Peyer's patch (tissue), 4 donors: ENCODE measurements at regions not wholly inside any gene's neighbourhood (a gene's known extent, or its start where the extent isn't known, plus 50 kb on each side); places are given as distances from the start of the nearest gene placed in this dataset.

Experiments used
- DNase-seq, 3 donors: peaks; one replicate each; pipeline ENCODE4 v3.0.0-alpha.2; 2017 to 2019
- H3K27ac ChIP-seq, 4 donors: fragments of 200-600 bp; sonication (generic); one replicate each; pipeline ENCODE4 v1.5.1; 2016 to 2019
- H3K27me3 ChIP-seq, 2 donors: fragments of 200-600 bp; sonication (generic); one replicate each; pipeline ENCODE4 v1.5.1; 2019
- H3K36me3 ChIP-seq, 3 donors: fragments of 200-600 bp; sonication (generic); one replicate each; pipeline ENCODE4 v1.5.1; 2016 to 2019
- H3K4me1 ChIP-seq, 4 donors: fragments of 200-600 bp; sonication (generic); one replicate each; pipeline ENCODE4 v1.5.1; 2016 to 2019
- H3K4me3 ChIP-seq, 4 donors: fragments of 200-600 bp; sonication (generic); 1 replicate in 3 of 4; 2 replicates in 1 of 4; pipeline ENCODE4 v1.5.1; 2016 to 2019; ENCODE audit warnings: mild to moderate bottlenecking in 1 of 4
- H3K9me3 ChIP-seq, 4 donors: fragments of 200-600 bp; sonication (generic); one replicate each; pipeline ENCODE4 v1.5.1; 2016 to 2019; ENCODE audit warnings: mild to moderate bottlenecking in 1 of 4
- POLR2A ChIP-seq, 2 donors: fragments of 450-650 bp; IDR thresholded peaks; one replicate each; pipeline ENCODE4 v1.5.1; 2017; ENCODE audit warnings: antibody characterized with exemption in 2 of 2, mild to moderate bottlenecking in 2 of 2, moderate library complexity in 2 of 2
- TF ChIP-seq, protein P1 (sequence below), 6 experiments: fragments of 450-650 bp in 4 of 6; fragments of 200-600 bp in 2 of 6; sonication (generic) in 1 of 6; IDR thresholded peaks; one replicate each; pipeline ENCODE4 v1.5.1; 2017 to 2019; ENCODE audit warnings: antibody characterized with exemption in 6 of 6, mild to moderate bottlenecking in 3 of 6, moderate library complexity in 1 of 6

DNA sequence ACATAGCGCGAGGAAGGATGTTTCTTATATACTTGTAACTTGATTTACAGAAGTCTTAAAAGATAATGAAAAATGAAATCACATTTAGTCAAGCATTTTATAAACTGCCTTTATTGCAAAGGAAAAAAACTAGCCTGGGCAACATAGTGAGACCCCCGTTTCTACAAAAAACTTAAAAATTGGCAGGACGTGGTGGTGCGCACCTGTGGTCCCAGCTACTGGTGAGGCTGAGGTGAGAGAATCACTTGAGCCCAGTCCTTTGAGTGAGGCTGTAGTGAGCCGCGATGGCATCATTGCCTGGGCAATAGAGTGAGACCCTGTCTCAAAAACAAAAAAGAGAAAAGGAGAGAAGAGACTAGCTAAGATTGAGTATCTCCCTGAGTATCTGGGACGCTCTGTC lies 145.2 kb upstream of the CIBAR2 start:
- H3K4me1 ChIP-seq, result no peaks in the 10 kb centered on the region
- H3K36me3 ChIP-seq, result no peaks in the 10 kb centered on the region
- TF ChIP-seq, protein P1, sequence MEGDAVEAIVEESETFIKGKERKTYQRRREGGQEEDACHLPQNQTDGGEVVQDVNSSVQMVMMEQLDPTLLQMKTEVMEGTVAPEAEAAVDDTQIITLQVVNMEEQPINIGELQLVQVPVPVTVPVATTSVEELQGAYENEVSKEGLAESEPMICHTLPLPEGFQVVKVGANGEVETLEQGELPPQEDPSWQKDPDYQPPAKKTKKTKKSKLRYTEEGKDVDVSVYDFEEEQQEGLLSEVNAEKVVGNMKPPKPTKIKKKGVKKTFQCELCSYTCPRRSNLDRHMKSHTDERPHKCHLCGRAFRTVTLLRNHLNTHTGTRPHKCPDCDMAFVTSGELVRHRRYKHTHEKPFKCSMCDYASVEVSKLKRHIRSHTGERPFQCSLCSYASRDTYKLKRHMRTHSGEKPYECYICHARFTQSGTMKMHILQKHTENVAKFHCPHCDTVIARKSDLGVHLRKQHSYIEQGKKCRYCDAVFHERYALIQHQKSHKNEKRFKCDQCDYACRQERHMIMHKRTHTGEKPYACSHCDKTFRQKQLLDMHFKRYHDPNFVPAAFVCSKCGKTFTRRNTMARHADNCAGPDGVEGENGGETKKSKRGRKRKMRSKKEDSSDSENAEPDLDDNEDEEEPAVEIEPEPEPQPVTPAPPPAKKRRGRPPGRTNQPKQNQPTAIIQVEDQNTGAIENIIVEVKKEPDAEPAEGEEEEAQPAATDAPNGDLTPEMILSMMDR (IDR thresholded peaks at IDR 0.05), result no peak
- TF ChIP-seq POLR2A (IDR thresholded peaks at IDR 0.05), result no peak
- no peak overlapping the region for H3K4me3 ChIP-seq
- no peak overlapping the region for H3K27ac ChIP-seq
- H3K27me3 ChIP-seq, result no peaks in the 10 kb centered on the region
- H3K9me3 ChIP-seq, result no peaks in the 10 kb centered on the region
- no peak for DNase-seq

GRCh38 chr16:85258166-85258565 lies 145.9 kb upstream of the CIBAR2 start:
- no peak overlapping the region for H3K4me3 ChIP-seq
- no peak overlapping the region for H3K27ac ChIP-seq
- no peaks in the 10 kb centered on the region for H3K9me3 ChIP-seq
- TF ChIP-seq POLR2A (IDR thresholded peaks at IDR 0.05), result no peak
- TF ChIP-seq, protein P1 (IDR thresholded peaks at IDR 0.05), result no peak
- H3K4me1 ChIP-seq, result no peaks in the 10 kb centered on the region
- no peak for DNase-seq
- no peaks in the 10 kb centered on the region for H3K27me3 ChIP-seq
- H3K36me3 ChIP-seq, result no peaks in the 10 kb centered on the region

DNA sequence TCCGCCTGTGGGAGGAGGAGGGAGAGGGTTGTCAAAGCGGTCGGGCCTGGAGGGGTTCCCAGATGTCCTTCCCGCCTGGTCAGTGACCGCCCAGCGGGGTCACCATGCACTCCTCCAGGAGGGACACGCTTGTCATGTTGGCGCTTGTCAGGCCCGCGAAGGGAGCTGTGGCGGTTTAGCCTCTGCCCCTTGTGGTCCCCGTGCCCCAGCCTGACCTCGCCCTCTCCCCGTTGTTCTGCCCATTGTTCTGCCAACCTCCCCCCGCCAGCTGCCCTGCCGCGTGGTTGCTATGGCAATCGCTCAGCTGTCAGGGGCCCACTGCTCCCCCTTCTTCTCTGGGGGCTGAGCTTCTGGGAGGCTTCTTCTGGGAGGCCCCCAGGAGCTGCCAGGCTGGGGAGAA lies 146.4 kb upstream of the CIBAR2 start:
- DNase-seq, result no peak
- H3K4me3 ChIP-seq, result no peak overlapping the region
- TF ChIP-seq, protein P1 (IDR thresholded peaks at IDR 0.05), result no peak
- H3K9me3 ChIP-seq, result no peaks in the 10 kb centered on the region
- H3K36me3 ChIP-seq, result no peaks in the 10 kb centered on the region
- H3K27ac ChIP-seq, result no peak overlapping the region
- H3K27me3 ChIP-seq, result no peaks in the 10 kb centered on the region
- no peaks in the 10 kb centered on the region for H3K4me1 ChIP-seq

GRCh38 chr16:85259115-85259831 lies 147.0 kb upstream of the CIBAR2 start:
- no peaks in the 10 kb centered on the region for H3K9me3 ChIP-seq
- H3K27ac ChIP-seq, result no peak overlapping the region
- H3K27me3 ChIP-seq, result no peaks in the 10 kb centered on the region
- no peaks in the 10 kb centered on the region for H3K36me3 ChIP-seq
- DNase-seq, result no peak
- H3K4me3 ChIP-seq, result no peak overlapping the region
- H3K4me1 ChIP-seq, result no peaks in the 10 kb centered on the region
- TF ChIP-seq, protein P1 (IDR thresholded peaks at IDR 0.05), result no peak
- TF ChIP-seq POLR2A (IDR thresholded peaks at IDR 0.05), result no peak

DNA sequence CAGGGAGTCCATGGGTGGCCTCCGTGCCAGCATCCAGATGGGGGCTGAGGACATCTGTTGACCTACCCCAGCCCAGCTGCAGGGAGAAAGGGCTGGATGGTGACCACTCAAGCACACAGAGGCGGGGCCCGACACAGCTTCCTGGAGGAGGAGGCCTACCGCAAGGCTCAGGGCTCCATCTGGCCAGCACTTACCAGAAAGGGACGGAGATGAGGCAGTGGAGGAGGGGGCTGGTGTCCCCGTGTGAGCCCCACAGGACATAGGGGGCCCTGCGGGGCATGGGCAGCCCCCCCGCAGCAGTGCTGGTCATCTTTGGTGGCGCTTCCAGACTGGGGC lies 147.5 kb upstream of the CIBAR2 start:
- no peak overlapping the region for H3K4me3 ChIP-seq
- no peak overlapping the region for H3K27ac ChIP-seq
- no peaks in the 10 kb centered on the region for H3K36me3 ChIP-seq
- no peaks in the 10 kb centered on the region for H3K27me3 ChIP-seq
- DNase-seq, result no peak
- no peak for TF ChIP-seq POLR2A (IDR thresholded peaks at IDR 0.05)
- H3K4me1 ChIP-seq, result no peaks in the 10 kb centered on the region
- no peaks in the 10 kb centered on the region for H3K9me3 ChIP-seq

GRCh38 chr16:85261204-85261603 lies 148.9 kb upstream of the CIBAR2 start:
- no peaks in the 10 kb centered on the region for H3K9me3 ChIP-seq
- TF ChIP-seq, protein P1 (IDR thresholded peaks at IDR 0.05), result no peak
- no peak for TF ChIP-seq POLR2A (IDR thresholded peaks at IDR 0.05)
- no peaks in the 10 kb centered on the region for H3K36me3 ChIP-seq
- no peaks in the 10 kb centered on the region for H3K4me1 ChIP-seq
- H3K27ac ChIP-seq, result no peak overlapping the region
- no peak overlapping the region for H3K4me3 ChIP-seq
- no peaks in the 10 kb centered on the region for H3K27me3 ChIP-seq
- DNase-seq, result no peak
